Jurkat, Clone E6-1 (cell line): ENCODE measurements at regions not wholly inside any gene's neighbourhood (a gene's known extent, or its start where the extent isn't known, plus 50 kb on each side); places are given as distances from the start of the nearest gene placed in this dataset.

Experiments
- DNase-seq: peaks from one replicate; pipeline ENCODE4 v3.0.0-alpha.2; 2011; ENCODE audit warnings: low read depth, low spot score
- H3K4me3 ChIP-seq: 2 replicates; pipeline ENCODE4 v1.5.1; 2011; ENCODE audit warnings: mild to moderate bottlenecking, low read length, control low read depth, moderate library complexity

- no peak overlapping the region for H3K4me3 ChIP-seq
- no peak for DNase-seq
Observed at GRCh38 chr5:27396998-27397397, 358.6 kb upstream of the CDH9 start.

GRCh38 chr5:27392716-27393115, 354.3 kb upstream of the CDH9 start:
- DNase-seq = no peak
- no peak overlapping the region for H3K4me3 ChIP-seq

GRCh38 chr5:27389696-27390095, 351.3 kb upstream of the CDH9 start:
- no peak for DNase-seq
- H3K4me3 ChIP-seq = no peak overlapping the region

DNA sequence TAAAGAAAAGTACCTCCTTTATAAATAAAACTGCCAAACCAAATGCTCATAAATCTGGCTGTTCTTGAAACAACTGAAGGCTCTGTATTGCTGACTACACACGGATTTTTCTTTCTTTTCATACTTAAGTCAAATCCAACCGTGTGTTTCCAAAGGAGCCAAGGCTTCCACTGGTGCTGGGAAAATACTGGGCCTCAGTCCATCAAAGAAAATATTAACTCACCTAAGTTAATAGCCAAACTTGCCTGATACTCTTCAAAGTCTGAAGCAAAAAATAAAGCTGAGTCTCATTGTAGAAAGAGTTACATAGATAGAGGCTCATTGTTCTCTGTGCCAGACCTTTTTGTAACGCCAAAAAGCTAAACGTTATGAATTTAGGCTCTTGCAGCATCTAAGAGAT, 350.4 kb upstream of the CDH9 start:
- no peak overlapping the region for H3K4me3 ChIP-seq
- DNase-seq = no peak

DNA sequence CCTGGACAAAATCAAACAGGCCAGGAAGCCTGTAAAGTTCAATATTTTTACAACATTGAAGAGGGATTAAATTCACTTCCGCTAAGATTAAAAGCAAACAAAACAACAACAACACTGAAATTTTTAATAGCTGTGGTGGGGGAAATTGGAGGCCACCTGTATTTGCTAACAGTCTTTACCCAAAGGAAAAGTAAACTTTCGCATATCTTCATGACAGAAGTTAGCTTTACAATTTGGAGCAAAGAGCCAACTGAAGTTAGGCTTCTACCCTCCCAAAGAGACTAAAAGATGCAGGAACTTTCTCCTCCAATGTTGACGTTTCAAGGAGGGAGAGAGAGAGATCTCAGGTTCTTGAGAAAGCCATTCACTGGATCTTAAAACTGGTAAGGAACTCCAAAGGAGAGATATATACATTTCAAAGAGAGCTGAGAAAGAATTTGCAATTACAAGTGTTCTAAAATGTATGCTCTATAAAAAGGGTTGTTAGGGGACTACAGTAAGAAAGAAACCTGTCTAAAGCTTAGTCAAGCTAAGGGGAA, 349.2 kb upstream of the CDH9 start:
- no peak for DNase-seq
- no peak overlapping the region for H3K4me3 ChIP-seq

DNA sequence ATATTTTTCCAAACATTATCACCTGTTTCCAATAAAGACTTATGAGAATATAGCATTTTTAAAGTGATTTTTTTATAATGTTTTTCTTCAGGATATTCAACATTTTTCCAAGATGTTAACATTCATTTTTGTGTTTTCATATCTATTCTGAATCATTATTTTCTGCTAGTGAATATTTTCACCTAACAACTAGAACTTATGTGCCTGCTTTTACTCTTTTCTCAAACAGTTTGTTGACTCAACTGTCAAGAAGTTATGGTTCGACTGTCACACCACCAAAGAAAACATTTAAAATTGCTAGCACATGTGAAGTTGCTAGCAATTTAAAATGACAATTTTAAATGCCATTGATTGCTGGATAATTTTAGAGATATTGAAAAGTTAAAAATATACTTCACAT, 343.3 kb upstream of the CDH9 start:
- DNase-seq = no peak

GRCh38 chr5:27377626-27378025, 339.2 kb upstream of the CDH9 start:
- no peak overlapping the region for H3K4me3 ChIP-seq
- DNase-seq = no peak

More for the DNA sequence above, 343.3 kb upstream of the CDH9 start:
- H3K4me3 ChIP-seq = no peak overlapping the region

- no peak for DNase-seq
Observed at GRCh38 chr5:27353970-27354369, 315.6 kb upstream of the CDH9 start.

GRCh38 chr5:27353540-27353939, 315.2 kb upstream of the CDH9 start:
- H3K4me3 ChIP-seq = no peak overlapping the region
- DNase-seq = no peak

More at GRCh38 chr5:27353970-27354369, 315.6 kb upstream of the CDH9 start:
- no peak overlapping the region for H3K4me3 ChIP-seq

GRCh38 chr5:27341342-27341741, 303.0 kb upstream of the CDH9 start:
- no peak overlapping the region for H3K4me3 ChIP-seq
- no peak for DNase-seq

GRCh38 chr5:27336817-27337216, 298.4 kb upstream of the CDH9 start:
- no peak overlapping the region for H3K4me3 ChIP-seq
- no peak for DNase-seq

GRCh38 chr5:27328480-27328879, 290.1 kb upstream of the CDH9 start:
- no peak overlapping the region for H3K4me3 ChIP-seq
- no peak for DNase-seq

GRCh38 chr5:27325513-27325912, 287.1 kb upstream of the CDH9 start:
- DNase-seq = no peak
- H3K4me3 ChIP-seq = no peak overlapping the region

DNA sequence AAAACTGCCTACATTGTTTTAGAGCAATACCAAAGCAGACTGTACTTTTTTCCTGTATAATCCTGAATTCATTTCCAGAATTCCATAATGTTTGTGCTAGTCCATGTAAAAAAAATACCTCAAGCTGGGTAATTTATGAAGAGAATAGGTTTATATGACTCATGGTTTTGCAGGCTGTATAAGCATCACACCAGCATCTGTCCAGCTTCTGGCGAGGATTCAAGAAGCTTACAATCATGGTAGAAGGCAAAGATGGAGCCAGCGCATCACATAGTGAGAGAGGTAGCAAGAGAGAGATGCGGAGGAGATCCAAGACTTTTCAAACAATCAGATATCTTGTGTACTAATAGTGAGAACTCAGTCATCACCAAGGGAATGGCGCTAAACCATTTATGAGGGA, 280.3 kb upstream of the CDH9 start:
- no peak for DNase-seq
- no peak overlapping the region for H3K4me3 ChIP-seq

DNA sequence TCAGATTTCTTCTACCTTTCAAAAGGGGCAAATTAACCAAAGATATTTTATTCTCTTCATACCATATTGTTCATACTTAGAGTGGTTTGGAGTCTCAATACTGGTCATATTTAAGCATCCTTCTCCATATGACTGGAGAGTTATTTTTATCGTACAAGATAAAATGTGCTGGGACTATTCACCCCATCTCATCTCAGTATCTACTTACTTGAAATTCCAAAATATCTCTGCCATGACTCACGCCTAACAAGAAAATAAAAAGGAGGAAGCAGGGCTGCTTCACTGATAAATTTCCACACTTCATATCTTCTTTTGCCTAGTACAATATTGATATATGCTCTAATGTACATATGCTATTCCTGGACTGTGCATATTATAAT, 277.9 kb upstream of the CDH9 start:
- no peak for DNase-seq

GRCh38 chr5:27315363-27316270, 277.2 kb upstream of the CDH9 start:
- H3K4me3 ChIP-seq = no peak overlapping the region
- no peak for DNase-seq

More for the DNA sequence above, 277.9 kb upstream of the CDH9 start:
- H3K4me3 ChIP-seq = no peak overlapping the region

DNA sequence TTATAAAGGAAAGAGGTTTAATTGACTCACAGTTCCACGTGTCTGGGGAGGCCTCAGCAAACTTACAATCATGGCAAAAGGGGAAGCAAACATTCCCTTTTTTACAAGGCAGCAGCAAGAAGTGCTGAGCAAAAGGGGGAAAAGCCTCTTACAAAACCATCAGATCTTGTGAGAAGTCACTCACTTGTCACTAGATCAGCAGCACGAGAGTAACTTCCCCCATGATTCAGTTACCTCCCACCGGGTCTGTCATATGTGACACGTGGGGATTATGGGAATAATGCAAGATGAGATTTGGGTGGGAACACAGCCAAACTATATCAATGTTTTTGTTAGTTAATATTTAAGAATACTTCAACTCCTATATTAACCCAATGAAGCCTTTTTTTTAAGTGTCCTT, 275.2 kb upstream of the CDH9 start:
- DNase-seq = no peak
- H3K4me3 ChIP-seq = no peak overlapping the region

DNA sequence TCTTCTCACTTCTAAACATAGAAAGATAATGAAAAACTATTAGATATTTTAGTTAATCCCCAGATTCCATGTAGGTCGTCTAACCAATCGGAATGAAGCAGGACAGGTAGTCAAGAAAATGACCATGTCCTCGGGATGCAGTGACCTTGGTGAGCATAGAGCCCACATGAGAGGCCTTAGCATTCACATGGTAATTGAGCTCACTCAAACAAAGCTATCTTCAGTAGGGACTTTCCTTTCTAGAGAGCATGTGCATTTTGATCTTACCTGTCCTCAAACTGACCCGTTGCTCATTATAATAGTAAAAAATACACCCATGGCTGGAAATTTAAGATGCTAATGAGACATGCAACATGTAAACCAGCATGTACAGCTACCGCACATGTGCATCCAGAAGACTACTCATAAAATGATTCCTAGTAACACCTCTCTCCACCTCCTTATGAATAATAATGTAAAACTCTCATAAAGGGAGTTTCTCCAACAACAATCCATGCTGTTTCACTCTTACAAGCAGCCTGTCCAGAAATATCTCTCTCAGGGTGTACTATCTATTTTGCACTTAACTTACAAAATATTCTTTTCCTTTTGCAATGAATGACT, 274.0 kb upstream of the CDH9 start:
- no peak overlapping the region for H3K4me3 ChIP-seq
- no peak for DNase-seq

DNA sequence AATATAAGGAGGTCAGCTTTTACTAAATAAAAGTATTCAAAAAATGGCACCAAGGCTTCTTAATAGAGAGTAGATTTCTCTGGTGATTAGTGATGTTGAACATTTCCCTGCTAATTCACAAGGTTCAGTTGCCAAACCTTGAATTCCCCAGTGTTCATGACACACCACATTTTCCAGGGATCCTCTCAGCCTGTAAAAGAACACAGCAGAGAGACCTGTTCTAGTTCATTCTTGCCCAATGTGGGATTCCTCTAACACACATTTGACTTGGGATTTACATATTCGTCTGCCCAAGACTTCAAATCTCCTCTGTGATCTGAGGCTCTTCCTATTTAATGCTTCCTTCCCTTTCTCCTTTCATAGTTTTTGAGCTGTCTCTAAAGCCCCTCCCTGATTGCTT, 273.2 kb upstream of the CDH9 start:
- H3K4me3 ChIP-seq = no peak overlapping the region
- DNase-seq = no peak

DNA sequence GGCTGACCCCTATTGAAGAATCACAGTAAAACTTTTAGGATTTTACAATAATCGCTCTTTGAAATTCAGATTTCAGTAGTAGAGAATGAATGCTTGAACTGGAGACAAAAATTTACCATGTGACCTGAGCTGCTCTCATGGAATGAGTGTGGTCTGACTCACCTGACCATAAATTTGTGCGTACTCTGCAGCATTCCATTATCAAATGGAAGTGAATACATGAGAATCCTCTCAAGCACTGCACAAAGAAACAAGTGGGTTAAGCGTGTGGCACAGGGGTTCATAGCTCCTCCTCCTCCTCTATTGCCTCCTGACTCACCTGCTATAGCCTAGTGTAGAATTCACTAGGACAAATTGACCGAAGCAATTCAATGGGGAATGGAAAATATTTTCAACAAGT, 269.8 kb upstream of the CDH9 start:
- H3K4me3 ChIP-seq = no peak overlapping the region
- no peak for DNase-seq
